ENCODE measurements at regions not wholly inside any gene's neighbourhood (a gene's known extent, or its start where the extent isn't known, plus 50 kb on each side); places are given as distances from the start of the nearest gene placed in this dataset.

- TF ChIP-seq CTCF (IDR thresholded peaks at IDR 0.05), result no peak
- Mint-ChIP-seq H3K4me3 (ENCODE audit: unreplicated experiment) (no peak overlapping the region), H3K36me3 (ENCODE audit: unreplicated experiment) (no peaks in the 10 kb centered on the region), H3K4me1 (ENCODE audit: unreplicated experiment) (peaks cover 5% of the 10 kb centered on the region), H3K27ac (ENCODE audit: unreplicated experiment) (no peak overlapping the region), H3K9me3 (ENCODE audit: unreplicated experiment) (no peaks in the 10 kb centered on the region), H3K27me3 (ENCODE audit: unreplicated experiment) (peaks cover 2% of the 10 kb centered on the region)
- no peak for DNase-seq (ENCODE audit: extremely low spot score, unreplicated experiment)
Measured at GRCh38 chr2:7967707-7968405, 714.0 kb upstream of the ID2 start.

GRCh38 chr2:7969756-7970515, 711.9 kb upstream of the ID2 start:
- no peak for DNase-seq (ENCODE audit: extremely low spot score, unreplicated experiment)
- no peak for TF ChIP-seq CTCF (IDR thresholded peaks at IDR 0.05)
- H3K4me1 Mint-ChIP-seq (ENCODE audit: unreplicated experiment), result peaks cover 5% of the 10 kb centered on the region
- no peaks in the 10 kb centered on the region for H3K9me3 Mint-ChIP-seq (ENCODE audit: unreplicated experiment)
- peaks cover 2% of the 10 kb centered on the region for H3K27me3 Mint-ChIP-seq (ENCODE audit: unreplicated experiment)
- no peak overlapping the region for H3K27ac Mint-ChIP-seq (ENCODE audit: unreplicated experiment)
- H3K4me3 Mint-ChIP-seq (ENCODE audit: unreplicated experiment), result no peak overlapping the region
- H3K36me3 Mint-ChIP-seq (ENCODE audit: unreplicated experiment), result no peaks in the 10 kb centered on the region

GRCh38 chr2:7971248-7971647, 710.6 kb upstream of the ID2 start:
- Mint-ChIP-seq H3K27me3 (ENCODE audit: unreplicated experiment) (peaks cover 2% of the 10 kb centered on the region), H3K4me1 (ENCODE audit: unreplicated experiment) (peaks cover 5% of the 10 kb centered on the region), H3K36me3 (ENCODE audit: unreplicated experiment) (no peaks in the 10 kb centered on the region), H3K4me3 (ENCODE audit: unreplicated experiment) (no peak overlapping the region), H3K9me3 (ENCODE audit: unreplicated experiment) (no peaks in the 10 kb centered on the region), H3K27ac (ENCODE audit: unreplicated experiment) (no peak overlapping the region)
- DNase-seq (ENCODE audit: extremely low spot score, unreplicated experiment), result no peak
- TF ChIP-seq CTCF (IDR thresholded peaks at IDR 0.05), result no peak

- TF ChIP-seq CTCF (IDR thresholded peaks at IDR 0.05), result no peak
- Mint-ChIP-seq H3K4me3 (ENCODE audit: unreplicated experiment) (no peak overlapping the region), H3K27me3 (ENCODE audit: unreplicated experiment) (peaks cover 2% of the 10 kb centered on the region), H3K9me3 (ENCODE audit: unreplicated experiment) (no peaks in the 10 kb centered on the region), H3K36me3 (ENCODE audit: unreplicated experiment) (no peaks in the 10 kb centered on the region), H3K4me1 (ENCODE audit: unreplicated experiment) (peaks cover 5% of the 10 kb centered on the region), H3K27ac (ENCODE audit: unreplicated experiment) (no peak overlapping the region)
- no peak for DNase-seq (ENCODE audit: extremely low spot score, unreplicated experiment)
Measured at GRCh38 chr2:7971841-7972240, 710.0 kb upstream of the ID2 start.

GRCh38 chr2:7972670-7973069, 709.2 kb upstream of the ID2 start:
- Mint-ChIP-seq H3K27me3 (ENCODE audit: unreplicated experiment) (no peaks in the 10 kb centered on the region), H3K9me3 (ENCODE audit: unreplicated experiment) (no peaks in the 10 kb centered on the region), H3K4me3 (ENCODE audit: unreplicated experiment) (no peak overlapping the region), H3K4me1 (ENCODE audit: unreplicated experiment) (peaks cover 5% of the 10 kb centered on the region), H3K27ac (ENCODE audit: unreplicated experiment) (no peak overlapping the region), H3K36me3 (ENCODE audit: unreplicated experiment) (no peaks in the 10 kb centered on the region)
- no peak for DNase-seq (ENCODE audit: extremely low spot score, unreplicated experiment)
- no peak for TF ChIP-seq CTCF (IDR thresholded peaks at IDR 0.05)
